SK-N-SH (cell line): ENCODE measurements at regions not wholly inside any gene's neighbourhood (a gene's known extent, or its start where the extent isn't known, plus 50 kb on each side); places are given as distances from the start of the nearest gene placed in this dataset.

ENCODE experiments used
- CTCF ChIA-PET: fragments of 300-600, 350-600 bp; formaldehyde crosslinking; extraction: SDS; loops from one replicate; lab custom pipeline; 2021; lab: Yijun Ruan, JAX
- POLR2A ChIA-PET: fragments of 350-600 bp; sonication (Branson Sonifier 250); formaldehyde crosslinking; extraction: SDS; loops from one replicate; lab custom pipeline; 2020; ENCODE audit warnings: antibody characterized with exemption, inconsistent platforms; lab: Yijun Ruan, JAX
- DNase-seq: peaks from one replicate; pipeline ENCODE4 v3.0.0; 2012
- H2AFZ ChIP-seq: fragments of 200-600 bp; sonication (generic); 2 replicates; pipeline ENCODE4 v1.8.1; 2016; ENCODE audit warnings: antibody characterized with exemption, mild to moderate bottlenecking, low read depth
- H3F3A ChIP-seq: fragments of 200-600 bp; sonication (generic); replicated peaks from 2 replicates; pipeline ENCODE3; 2016; ENCODE audit warnings: antibody characterized with exemption, mild to moderate bottlenecking; ENCODE audit not compliant: insufficient read depth
- H3K27ac ChIP-seq, 2 experiments: fragments of 200-500 bp in 1 of 2; fragments of 200-600 bp in 1 of 2; sonication (Bioruptor generic) in 1 of 2; sonication (generic), shearing (Covaris generic) in 1 of 2; 2 replicates each; pipeline versions ENCODE4 v1.5.1 to v1.6.1; 2014 to 2016; ENCODE audit warnings: low read depth in 2 of 2, inconsistent platforms in 1 of 2, low read length in 1 of 2, mild to moderate bottlenecking in 1 of 2, mixed read lengths in 1 of 2
- H3K27me3 ChIP-seq: fragments of 200-600 bp; sonication (generic), shearing (Covaris generic); 2 replicates; pipeline ENCODE4 v1.6.1; 2016; ENCODE audit warnings: mixed run types; ENCODE audit not compliant: insufficient read depth
- H3K36me3 ChIP-seq, 2 experiments: fragments of 200-500 bp in 1 of 2; fragments of 200-600 bp in 1 of 2; sonication (Bioruptor generic) in 1 of 2; sonication (generic) in 1 of 2; replicated peaks in 1 of 2; 2 replicates each; pipeline versions ENCODE3 to v1.5.1; 2014 to 2016; ENCODE audit warnings: low read length in 1 of 2, mild to moderate bottlenecking in 1 of 2; ENCODE audit not compliant: insufficient read depth in 2 of 2, control insufficient read depth in 1 of 2
- H3K4me1 ChIP-seq, 2 experiments: fragments of 200-500 bp in 1 of 2; fragments of 200-600 bp in 1 of 2; sonication (Bioruptor generic) in 1 of 2; sonication (generic), shearing (Covaris generic) in 1 of 2; 2 replicates each; pipeline versions ENCODE4 v1.5.1 to v1.6.1; 2014 to 2016; ENCODE audit warnings: low read depth in 1 of 2, low read length in 1 of 2, mixed run types in 1 of 2; ENCODE audit not compliant: insufficient read depth in 2 of 2, control insufficient read depth in 1 of 2
- H3K4me2 ChIP-seq: fragments of 200-600 bp; sonication (generic), shearing (Covaris generic); 2 replicates; pipeline ENCODE4 v1.6.1; 2017; ENCODE audit warnings: mixed run types
- H3K4me3 ChIP-seq, 2 experiments: fragments of 200-500 bp in 1 of 2; fragments of 200-600 bp in 1 of 2; sonication (Bioruptor generic) in 1 of 2; sonication (generic), shearing (Covaris generic) in 1 of 2; 2 replicates each; pipeline versions ENCODE4 v1.5.1 to v1.8.1; 2014 to 2016; ENCODE audit warnings: low read depth in 2 of 2, inconsistent platforms in 1 of 2, low read length in 1 of 2, mild to moderate bottlenecking in 1 of 2, mixed read lengths in 1 of 2, moderate library complexity in 1 of 2
- H3K79me2 ChIP-seq: fragments of 200-600 bp; sonication (generic); 2 replicates; pipeline ENCODE4 v1.8.1; 2017; ENCODE audit warnings: mild to moderate bottlenecking; ENCODE audit not compliant: insufficient read depth
- H3K9ac ChIP-seq: fragments of 200-600 bp; sonication (generic); 2 replicates; pipeline ENCODE4 v1.6.1; 2017; ENCODE audit warnings: mixed run types
- H3K9me2 ChIP-seq: fragments of 200-600 bp; sonication (generic); 2 replicates; pipeline ENCODE4 v1.6.1; 2017; ENCODE audit warnings: mixed run types
- H3K9me3 ChIP-seq: fragments of 200-600 bp; sonication (generic); 2 replicates; pipeline ENCODE4 v1.6.1; 2017; ENCODE audit warnings: mixed run types, mild to moderate bottlenecking, moderate library complexity
- H4K20me1 ChIP-seq: fragments of 200-600 bp; sonication (generic); 2 replicates; pipeline ENCODE4 v1.6.1; 2017; ENCODE audit warnings: mild to moderate bottlenecking, mixed run types; ENCODE audit not compliant: insufficient read depth
- CTCF ChIP-seq: fragments of 200-600 bp; sonication (generic); IDR thresholded peaks from 2 replicates; pipeline ENCODE4 v1.6.1; 2017; ENCODE audit warnings: antibody characterized with exemption, mild to moderate bottlenecking, moderate library complexity
- ELF1 ChIP-seq: IDR thresholded peaks from 2 replicates; pipeline ENCODE4 v1.4.0; 2012
- EP300 ChIP-seq, 2 experiments: IDR thresholded peaks; 2 replicates each; pipeline versions ENCODE4 v1.4.0 to v1.6.1; 2012; ENCODE audit warnings: borderline replicate concordance in 1 of 2, low read depth in 1 of 2, low read length in 1 of 2
- FOXJ3 ChIP-seq: sonication (generic); formaldehyde crosslinking; IDR thresholded peaks from 2 replicates; pipeline ENCODE4 v1.5.1; 2020; ENCODE audit warnings: mild to moderate bottlenecking, missing genetic modification reagents
- GATA2 ChIP-seq: sonication (generic); formaldehyde crosslinking; IDR thresholded peaks from 2 replicates; pipeline ENCODE4 v1.5.0; 2020; ENCODE audit warnings: mild to moderate bottlenecking, missing genetic modification reagents
- IRF3 ChIP-seq: fragments of 150-350 bp; IDR thresholded peaks from 2 replicates; pipeline ENCODE4 v1.6.1; 2016; ENCODE audit warnings: mild to moderate bottlenecking, low read depth, low read length
- JUND ChIP-seq: IDR thresholded peaks from 2 replicates; pipeline ENCODE4 v1.4.0; 2012
- MAX ChIP-seq: IDR thresholded peaks from 2 replicates; pipeline ENCODE4 v1.4.0; 2012; ENCODE audit warnings: low read depth
- MEF2A ChIP-seq: IDR thresholded peaks from 2 replicates; pipeline ENCODE4 v1.4.0; 2012; ENCODE audit warnings: low read depth, borderline replicate concordance
- MXI1 ChIP-seq: IDR thresholded peaks from 2 replicates; pipeline ENCODE4 v1.6.1; 2012; ENCODE audit warnings: mild to moderate bottlenecking, low read depth, low read length, improper control_type of control experiment
- NFIC ChIP-seq: IDR thresholded peaks from 2 replicates; pipeline ENCODE4 v1.4.0; 2012; ENCODE audit warnings: borderline replicate concordance
- NRF1 ChIP-seq: IDR thresholded peaks from 2 replicates; pipeline ENCODE4 v1.6.1; 2012; ENCODE audit warnings: low read depth, mild to moderate bottlenecking, low read length
- PBX3 ChIP-seq: IDR thresholded peaks from 2 replicates; pipeline ENCODE4; 2012
- RAD21 ChIP-seq: IDR thresholded peaks from 2 replicates; pipeline ENCODE4 v1.6.1; 2012; ENCODE audit warnings: mild to moderate bottlenecking, low read length
- RCOR1 ChIP-seq: fragments of 150-350 bp; IDR thresholded peaks from 2 replicates; pipeline ENCODE4 v1.6.1; 2017; ENCODE audit warnings: antibody characterized with exemption, low read length
- RFX5 ChIP-seq: IDR thresholded peaks from 2 replicates; pipeline ENCODE4 v1.6.1; 2012; ENCODE audit warnings: mild to moderate bottlenecking, improper control_type of control experiment, low read length
- RXRA ChIP-seq: IDR thresholded peaks from 2 replicates; pipeline ENCODE4 v1.4.0; 2012; ENCODE audit warnings: low read depth, mild to moderate bottlenecking, borderline replicate concordance
- TAF1 ChIP-seq: IDR thresholded peaks from 2 replicates; pipeline ENCODE4 v1.6.1; 2012; ENCODE audit warnings: low read depth, mild to moderate bottlenecking, low read length, moderate library complexity, borderline replicate concordance
- TCF12 ChIP-seq: IDR thresholded peaks from 2 replicates; pipeline ENCODE4 v1.4.0; 2012
- TEAD4 ChIP-seq: IDR thresholded peaks from 2 replicates; pipeline ENCODE4 v1.4.0; 2012; ENCODE audit warnings: mild to moderate bottlenecking, borderline replicate concordance; ENCODE audit not compliant: insufficient read depth
- USF1 ChIP-seq: IDR thresholded peaks from 2 replicates; pipeline ENCODE4 v1.4.0; 2012; ENCODE audit warnings: low read depth, borderline replicate concordance
- ZBTB33 ChIP-seq: IDR thresholded peaks from 2 replicates; pipeline ENCODE4 v1.4.0; 2012; ENCODE audit warnings: low read depth, borderline replicate concordance
- WGBS: methylation state at CpG from one replicate; pipeline ENCODE4 v1.1.6; 2017; ENCODE audit warnings: low lambda C conversion rate; 5-methylcytosine and 5-hydroxymethylcytosine counted together

- TF ChIP-seq MXI1 = no peak
- peak; percentile 86 for TF ChIP-seq MAX
- TF ChIP-seq FOXJ3 (CRISPR knock-in tag) = no peak
- peak; percentile 80; the same call in 1 of the 2 replicates for TF ChIP-seq ZBTB33
- peak; percentile 98 for TF ChIP-seq TEAD4
- TF ChIP-seq NFIC = peak; percentile 99
- no peak; the same call in 1 of the 2 replicates for TF ChIP-seq TAF1
- TF ChIP-seq CTCF = no peak
- TF ChIP-seq PBX3 = peak; percentile 93
- TF ChIP-seq RFX5 = no peak
These were observed 121.9 kb upstream of the AKR1E2 start (continued) for GRCh38 chr10:4704034-4704545.

- H3K9ac ChIP-seq = no peak overlapping the region
- H3K4me3 ChIP-seq = no peak overlapping the region
- H3K27ac ChIP-seq = no peak overlapping the region
- no peaks in the 10 kb centered on the region for H3K36me3 ChIP-seq
- H3K4me2 ChIP-seq = no peak overlapping the region
- no peak for DNase-seq
- no peaks in the 10 kb centered on the region for H4K20me1 ChIP-seq
- H3K9me3 ChIP-seq = no peaks in the 10 kb centered on the region
- no peaks in the 10 kb centered on the region for H3K9me2 ChIP-seq
- POLR2A ChIA-PET = no interaction called here
- H3F3A ChIP-seq = peaks cover 45% of the 10 kb centered on the region
- WGBS = 88% methylated on average over 4 of the region's 4 CpGs
- H3K27me3 ChIP-seq = no peaks in the 10 kb centered on the region
- no peak overlapping the region for H2AFZ ChIP-seq
- CTCF ChIA-PET = interaction anchor here (1.3 kb wide), 1 partner anchor 44 kb away, joined by 4 read pairs; no protein-coding TSS in a partner anchor
- H3K4me1 ChIP-seq = peaks cover 0 to 11% of the 10 kb centered on the region in 2 experiments; a peak in 1 of 4 replicates
- H3K79me2 ChIP-seq = no peaks in the 10 kb centered on the region
- TF ChIP-seq GATA2 (CRISPR knock-in tag) (no peak), NFIC (no peak), CTCF (no peak), USF1 (no peak), RAD21 (no peak), IRF3 (no peak), RFX5 (no peak), ELF1 (no peak), MXI1 (no peak), RXRA (no peak), TCF12 (no peak), EP300 (IDR thresholded peaks at IDR 0.05; ENCODE audit: borderline replicate concordance in 1 of 2, low read depth in 1 of 2, low read length in 1 of 2) (no peak), TEAD4 (no peak), MAX (no peak), MEF2A (no peak), JUND (no peak), NRF1 (no peak), RCOR1 (no peak), TAF1 (no peak)
These were observed 125.0 kb upstream of the AKR1E2 start for GRCh38 chr10:4701016-4701415.
